OCI-LY7 (cell line): ENCODE measurements at regions not wholly inside any gene's neighbourhood (a gene's known extent, or its start where the extent isn't known, plus 50 kb on each side); places are given as distances from the start of the nearest gene placed in this dataset.
"Not testable (repeated sequence)": the region's sequence is repeated elsewhere in the genome, so short reads cannot be mapped to it uniquely, and the experiment has no call there.

Experiments
- BruUV-seq: library from RNA; stranded (reverse); fragments of 400-500 nt; replicated peaks from 2 replicates; lab custom pipeline; 2021; lab: Mats Ljungman, UMichigan
- CTCF ChIA-PET: fragments of 300-600 bp; sonication (Branson Sonifier 250); formaldehyde crosslinking; loops from one replicate; lab custom pipeline; 2022; ENCODE audit warnings: antibody characterized with exemption; ENCODE audit not compliant: unreplicated experiment; lab: Charles Lee
- POLR2A ChIA-PET: fragments of 300-600 bp; sonication (Branson Sonifier 250); formaldehyde crosslinking; loops from one replicate; lab custom pipeline; 2022; ENCODE audit warnings: antibody characterized with exemption; lab: Charles Lee
- DNase-seq: peaks from one replicate; pipeline ENCODE4 v3.0.0-alpha.2; 2015; ENCODE audit warnings: low spot score
- H2AFZ ChIP-seq: fragments of 200-600 bp; sonication (generic), shearing (Covaris generic); 2 replicates; pipeline ENCODE4 v1.6.1; 2014; ENCODE audit warnings: mild to moderate bottlenecking, antibody characterized with exemption, low read length, moderate library complexity
- H3K27ac ChIP-seq: fragments of 200-600 bp; sonication (generic); 2 replicates; pipeline ENCODE4 v1.5.1; 2014; ENCODE audit warnings: mixed run types, low read depth, mild to moderate bottlenecking, moderate library complexity, low read length, inconsistent platforms; ENCODE audit not compliant: poor library complexity, severe bottlenecking
- H3K36me3 ChIP-seq: fragments of 200-600 bp; sonication (generic); 2 replicates; pipeline ENCODE4 v1.6.1; 2014; ENCODE audit warnings: mild to moderate bottlenecking, antibody characterized with exemption, low read length, moderate library complexity, mixed read lengths; ENCODE audit not compliant: insufficient read depth
- H3K4me1 ChIP-seq: fragments of 200-600 bp; sonication (generic); 2 replicates; pipeline ENCODE4 v1.5.1; 2014; ENCODE audit warnings: mild to moderate bottlenecking, low read length; ENCODE audit not compliant: insufficient read depth, poor library complexity, severe bottlenecking
- H3K4me2 ChIP-seq: fragments of 200-600 bp; sonication (generic); 2 replicates; pipeline ENCODE4 v1.6.1; 2014; ENCODE audit warnings: mild to moderate bottlenecking, low read length
- H3K4me3 ChIP-seq: fragments of 200-600 bp; sonication (generic); 2 replicates; pipeline ENCODE4 v1.5.1; 2014; ENCODE audit warnings: mild to moderate bottlenecking, low read depth, low read length; ENCODE audit not compliant: poor library complexity, severe bottlenecking
- H3K79me2 ChIP-seq: fragments of 200-600 bp; sonication (generic); 2 replicates; pipeline ENCODE4 v1.6.1; 2016; ENCODE audit warnings: low read depth, mild to moderate bottlenecking, low read length, moderate library complexity, mixed read lengths; ENCODE audit not compliant: insufficient read depth
- H3K9me2 ChIP-seq: fragments of 200-600 bp; sonication (generic); 2 replicates; pipeline ENCODE4 v1.6.1; 2016; ENCODE audit warnings: mild to moderate bottlenecking, low read length, mixed read lengths; ENCODE audit not compliant: insufficient read depth
- H3K9me3 ChIP-seq: fragments of 200-600 bp; sonication (generic); 2 replicates; pipeline ENCODE4 v1.6.1; 2014; ENCODE audit warnings: mild to moderate bottlenecking, mixed run types, low read length, mixed read lengths
- H4K20me1 ChIP-seq: fragments of 200-600 bp; sonication (generic); 2 replicates; pipeline ENCODE4 v1.6.1; 2014; ENCODE audit warnings: mild to moderate bottlenecking, antibody characterized with exemption, low read length, moderate library complexity, mixed read lengths; ENCODE audit not compliant: insufficient read depth
- CTCF ChIP-seq: fragments of 200-600 bp; sonication (generic); conservative IDR thresholded peaks from 2 replicates; pipeline ENCODE4 v1.5.1; 2014; ENCODE audit warnings: mild to moderate bottlenecking, antibody characterized with exemption, low read length, moderate library complexity, mixed read lengths
- EZH2phosphoT487 ChIP-seq: fragments of 200-600 bp; sonication (generic); IDR thresholded peaks from 2 replicates; pipeline ENCODE4 v1.6.1; 2018; ENCODE audit warnings: low read depth, borderline replicate concordance, mild to moderate bottlenecking, mixed run types, antibody characterized with exemption, low read length, moderate library complexity, mixed read lengths
- intact Hi-C: fragments of 100-400 bp; cut with micrococcal nuclease; formaldehyde crosslinking; loops from one replicate; pipeline ENCODE4 v1.10.0; 2022; ENCODE audit not compliant: unreplicated experiment

- CTCF ChIA-PET = no interaction called here
- H3K4me3 ChIP-seq = no peak overlapping the region
- no peak for DNase-seq
- no peaks in the 10 kb centered on the region for H3K36me3 ChIP-seq
- no TSS peak for BruUV-seq
- TF ChIP-seq EZH2phosphoT487 (no peak), CTCF (no peak)
- H3K4me2 ChIP-seq = no peak overlapping the region
- no peak overlapping the region for H2AFZ ChIP-seq
- POLR2A ChIA-PET = no interaction called here
- intact Hi-C loops = no loop called here
- no peaks in the 10 kb centered on the region for H3K9me3 ChIP-seq
- no peaks in the 10 kb centered on the region for H3K79me2 ChIP-seq
- H3K27ac ChIP-seq = no peak overlapping the region
- H3K4me1 ChIP-seq = no peaks in the 10 kb centered on the region
- H3K9me2 ChIP-seq = no peaks in the 10 kb centered on the region
- H4K20me1 ChIP-seq = no peaks in the 10 kb centered on the region
Observed at GRCh38 chr1:74937176-74937575, 197.0 kb upstream of the LHX8 start.

- BruUV-seq = no TSS peak
- ChIA-PET POLR2A (interaction anchor here (0.7 kb wide), 1 partner anchor 164 kb away, joined by 3 read pairs; no protein-coding TSS in a partner anchor), CTCF (no interaction called here)
- no peak overlapping the region for H3K4me2 ChIP-seq
- DNase-seq = no peak
- no peak overlapping the region for H3K4me3 ChIP-seq
- no peak overlapping the region for H3K27ac ChIP-seq
- no peaks in the 10 kb centered on the region for H3K9me2 ChIP-seq
- H3K4me1 ChIP-seq = no peaks in the 10 kb centered on the region
- TF ChIP-seq EZH2phosphoT487 (no peak), CTCF (no peak)
- no peak overlapping the region for H2AFZ ChIP-seq
- intact Hi-C loops = no loop called here
- H3K9me3 ChIP-seq = no peaks in the 10 kb centered on the region
- no peaks in the 10 kb centered on the region for H3K79me2 ChIP-seq
- H3K36me3 ChIP-seq = no peaks in the 10 kb centered on the region
- H4K20me1 ChIP-seq = no peaks in the 10 kb centered on the region
Observed at GRCh38 chr1:74943046-74943445, 191.1 kb upstream of the LHX8 start.

- H2AFZ ChIP-seq = no peak overlapping the region
- no TSS peak for BruUV-seq
- CTCF ChIA-PET = no interaction called here
- DNase-seq = no peak
- H3K4me2 ChIP-seq = no peak overlapping the region
- no peaks in the 10 kb centered on the region for H3K79me2 ChIP-seq
- intact Hi-C loops = no loop called here
- H3K9me3 ChIP-seq = no peaks in the 10 kb centered on the region
- H3K27ac ChIP-seq = no peak overlapping the region
- H3K4me1 ChIP-seq = no peaks in the 10 kb centered on the region
- POLR2A ChIA-PET = no interaction called here
- H3K4me3 ChIP-seq = no peak overlapping the region
- TF ChIP-seq CTCF (no peak), EZH2phosphoT487 (no peak)
- H3K36me3 ChIP-seq = no peaks in the 10 kb centered on the region
- no peaks in the 10 kb centered on the region for H3K9me2 ChIP-seq
- no peaks in the 10 kb centered on the region for H4K20me1 ChIP-seq
Observed at GRCh38 chr1:74946388-74946787, 187.8 kb upstream of the LHX8 start.

GRCh38 chr1:74949348-74949747 lies 184.8 kb upstream of the LHX8 start:
- H3K27ac ChIP-seq, DNase-seq, H3K4me2 ChIP-seq, H4K20me1 ChIP-seq, intact Hi-C loops, BruUV-seq, H3K79me2 ChIP-seq, H3K4me3 ChIP-seq, H3K4me1 ChIP-seq, H3K9me2 ChIP-seq, CTCF ChIA-PET, H3K9me3 ChIP-seq, H2AFZ ChIP-seq, POLR2A ChIA-PET, H3K36me3 ChIP-seq: not testable (repeated sequence)

GRCh38 chr1:74951981-74952380 lies 182.2 kb upstream of the LHX8 start:
- CTCF ChIA-PET, H3K4me1 ChIP-seq, intact Hi-C loops, H3K4me2 ChIP-seq, H3K79me2 ChIP-seq, BruUV-seq, POLR2A ChIA-PET, H3K9me3 ChIP-seq, H3K9me2 ChIP-seq, H2AFZ ChIP-seq, H3K27ac ChIP-seq, H3K4me3 ChIP-seq, H3K36me3 ChIP-seq, H4K20me1 ChIP-seq, DNase-seq: not testable (repeated sequence)
